ENCODE measurements at regions not wholly inside any gene's neighbourhood (a gene's known extent, or its start where the extent isn't known, plus 50 kb on each side); places are given as distances from the start of the nearest gene placed in this dataset.

DNA sequence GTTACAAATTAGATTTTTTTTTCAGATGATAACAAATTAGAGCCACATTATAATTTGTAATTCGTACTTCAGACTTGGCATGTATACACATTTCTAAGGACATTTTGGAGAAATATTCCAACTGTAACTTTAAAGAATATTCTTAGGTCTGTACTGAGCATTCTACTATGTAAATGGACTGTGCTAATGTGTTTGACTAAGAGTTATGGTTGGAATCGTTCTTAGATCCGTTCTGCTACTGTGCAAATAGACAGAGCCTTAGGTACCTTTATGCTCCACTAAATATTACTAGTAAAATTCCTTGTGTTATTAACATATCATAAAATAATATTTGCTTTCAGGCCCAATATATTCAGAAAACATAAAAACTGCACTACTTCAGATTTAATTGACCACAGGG lies 1180.0 kb upstream of the TENM3 start:
- TF ChIP-seq CTCF (IDR thresholded peaks at IDR 0.05 in 4 of 5, conservative IDR thresholded peaks at IDR 0.05 in 1 of 5): no peak
- no peak for TF ChIP-seq POLR2A (IDR thresholded peaks at IDR 0.05)

Measured in gastrocnemius medialis (tissue), 4 donors.